ENCODE measurements at regions not wholly inside any gene's neighbourhood (a gene's known extent, or its start where the extent isn't known, plus 50 kb on each side); places are given as distances from the start of the nearest gene placed in this dataset.

- TF ChIP-seq CTCF (IDR thresholded peaks at IDR 0.05): no peak
- no peak for TF ChIP-seq POLR2A (IDR thresholded peaks at IDR 0.05)
Observed at GRCh38 chr5:9947225-9947714, 302.4 kb downstream of the ATPSCKMT start.
